ENCODE measurements at regions not wholly inside any gene's neighbourhood (a gene's known extent, or its start where the extent isn't known, plus 50 kb on each side); places are given as distances from the start of the nearest gene placed in this dataset.
A peak's percentile ranks its signal among the peaks of the same experiment; 100 is the strongest.

DNA sequence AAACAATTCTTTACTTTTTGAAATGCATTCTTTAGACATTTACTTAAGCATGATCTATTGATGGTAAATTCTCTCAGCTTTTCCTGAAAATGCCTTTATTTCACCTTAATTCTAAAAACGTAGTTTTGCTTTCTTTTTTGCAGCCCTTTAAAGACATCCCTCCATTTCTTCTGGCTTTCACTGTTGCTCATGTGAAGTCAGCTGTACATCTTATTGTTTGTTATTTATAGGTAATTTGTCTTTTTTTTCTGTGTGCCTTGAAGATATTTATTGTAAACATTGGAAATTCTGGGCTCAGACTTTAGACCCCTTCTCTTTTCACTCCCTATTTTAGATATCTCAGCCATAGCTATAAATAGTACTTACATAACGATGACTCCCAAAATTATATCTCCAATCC, 70.4 kb downstream of the IFNG start:
- Mint-ChIP-seq H3K4me1 (peaks cover 0 to 14% (median 9%) of the 10 kb centered on the region in 3 donors), H3K36me3 (peaks cover 10 to 34% (median 14%) of the 10 kb centered on the region in 3 donors), H3K4me3 (no peak overlapping the region), H3K27ac (no peak overlapping the region), H3K27me3 (no peaks in the 10 kb centered on the region), H3K9me3 (peaks cover 2 to 16% (median 12%) of the 10 kb centered on the region in 5 donors)
- H3K27me3 ChIP-seq (ENCODE audit: insufficient read depth, low read length, poor library complexity, severe bottlenecking): no peaks in the 10 kb centered on the region
- H3K4me1 ChIP-seq (ENCODE audit: insufficient read depth, low read length): no peaks in the 10 kb centered on the region
- H3K36me3 ChIP-seq (ENCODE audit: insufficient read depth, low read length): no peaks in the 10 kb centered on the region
- ChIA-PET CTCF (interaction anchor here (1.2 kb wide), 1 partner anchor 25 kb away, joined by 3 read pairs; no protein-coding TSS in a partner anchor), POLR2A (no interaction called here)
- no peak overlapping the region for H3K4me3 ChIP-seq (ENCODE audit: low read length)
- H3K27ac ChIP-seq (ENCODE audit: low read depth, low read length): no peak overlapping the region
- no peaks in the 10 kb centered on the region for H3K9me3 ChIP-seq (ENCODE audit: low read length)
- no peak for DNase-seq

DNA sequence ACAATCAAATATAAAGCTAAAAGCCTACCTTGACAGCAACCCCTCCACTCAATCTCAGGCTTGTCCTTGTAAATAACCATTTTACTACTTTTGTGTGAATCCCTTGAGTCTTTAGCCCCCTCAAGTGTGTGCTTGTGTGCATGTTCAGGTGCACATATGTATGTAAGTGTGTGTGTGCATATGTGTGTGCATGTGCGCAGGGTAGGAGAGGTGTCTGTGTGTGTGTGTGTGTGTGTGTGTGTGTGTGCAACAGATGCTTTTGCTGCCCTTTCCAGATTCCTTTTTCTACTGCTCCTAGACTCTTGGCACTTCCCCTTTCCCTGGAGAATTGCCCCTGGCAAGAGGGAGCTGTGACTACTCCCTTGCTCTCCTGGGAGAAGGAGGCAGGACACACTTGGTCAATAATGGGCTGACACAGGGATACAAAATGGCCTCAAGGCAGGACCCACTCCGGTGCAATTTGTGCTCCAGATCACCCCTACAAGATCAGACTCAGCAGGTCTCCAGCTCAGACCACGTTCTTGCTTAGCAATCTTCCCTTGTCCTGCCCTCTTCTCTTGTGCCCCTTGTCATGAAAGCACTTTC, 73.4 kb downstream of the IFNG start:
- CTCF ChIA-PET: no interaction called here
- no peaks in the 10 kb centered on the region for H3K36me3 ChIP-seq (ENCODE audit: insufficient read depth, low read length)
- no peaks in the 10 kb centered on the region for H3K27me3 Mint-ChIP-seq
- H3K9me3 ChIP-seq (ENCODE audit: low read length): no peaks in the 10 kb centered on the region
- H3K27ac ChIP-seq (ENCODE audit: low read depth, low read length): no peak overlapping the region
- H3K27ac Mint-ChIP-seq: peak overlapping the region in 2 of 8 donors; percentile 28 to 41
- no peak for DNase-seq
- POLR2A ChIA-PET: no interaction called here
- peaks cover 4% of the 10 kb centered on the region for H3K4me1 ChIP-seq (ENCODE audit: insufficient read depth, low read length)
- peaks cover 5 to 8% (median 7%) of the 10 kb centered on the region in 3 donors for H3K4me1 Mint-ChIP-seq
- no peak overlapping the region for H3K4me3 Mint-ChIP-seq
- no peak overlapping the region for H3K4me3 ChIP-seq (ENCODE audit: low read length)
- H3K36me3 Mint-ChIP-seq: peaks cover 10 to 46% (median 22%) of the 10 kb centered on the region in 3 donors
- H3K27me3 ChIP-seq (ENCODE audit: insufficient read depth, low read length, poor library complexity, severe bottlenecking): no peaks in the 10 kb centered on the region
- H3K9me3 Mint-ChIP-seq: peaks cover 11 to 31% (median 22%) of the 10 kb centered on the region in 5 donors

DNA sequence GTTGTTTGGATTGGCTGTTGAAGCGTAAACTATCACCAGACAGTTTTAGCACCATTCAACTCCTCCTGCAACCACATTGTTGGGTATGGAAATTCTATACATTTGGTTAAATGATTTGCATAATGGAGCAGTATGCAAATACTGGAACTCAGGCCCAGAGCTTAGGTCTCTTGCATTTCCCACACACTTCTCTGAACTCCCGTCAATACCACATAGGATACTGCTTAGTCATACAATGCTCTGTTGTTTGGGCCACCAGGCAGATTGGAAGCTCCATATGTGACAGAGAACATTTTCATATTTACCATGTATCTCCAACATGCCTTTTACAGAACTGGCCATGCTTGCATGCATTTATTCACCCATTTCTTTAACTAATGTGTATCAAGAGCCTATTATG, 78.0 kb downstream of the IFNG start:
- peaks cover 9 to 22% (median 20%) of the 10 kb centered on the region in 5 donors for H3K9me3 Mint-ChIP-seq
- H3K4me1 ChIP-seq (ENCODE audit: insufficient read depth, low read length): peaks cover 21% of the 10 kb centered on the region
- peak overlapping the region in 1 of 8 donors; percentile 40 for H3K27ac Mint-ChIP-seq
- H3K4me1 Mint-ChIP-seq: peaks cover 28 to 47% (median 45%) of the 10 kb centered on the region in 3 donors
- peaks cover 5 to 21% (median 15%) of the 10 kb centered on the region in 3 donors for H3K36me3 Mint-ChIP-seq
- no peaks in the 10 kb centered on the region for H3K36me3 ChIP-seq (ENCODE audit: insufficient read depth, low read length)
- no peak overlapping the region for H3K4me3 Mint-ChIP-seq
- ChIA-PET POLR2A (interaction anchor here (0.6 kb wide), 1 partner anchor 1086 kb away, joined by 6 read pairs; no protein-coding TSS in a partner anchor), CTCF (interaction anchor here (0.9 to 1.1 kb wide), 2 partner anchors 12 to 98 kb away, joined by 3 read pairs; no protein-coding TSS in a partner anchor)
- peaks cover 0 to 1% of the 10 kb centered on the region in 2 donors for H3K27me3 Mint-ChIP-seq
- H3K27ac ChIP-seq (ENCODE audit: low read depth, low read length): no peak overlapping the region
- H3K9me3 ChIP-seq (ENCODE audit: low read length): no peaks in the 10 kb centered on the region
- H3K27me3 ChIP-seq (ENCODE audit: insufficient read depth, low read length, poor library complexity, severe bottlenecking): no peaks in the 10 kb centered on the region
- no peak overlapping the region for H3K4me3 ChIP-seq (ENCODE audit: low read length)
- DNase-seq: no peak

DNA sequence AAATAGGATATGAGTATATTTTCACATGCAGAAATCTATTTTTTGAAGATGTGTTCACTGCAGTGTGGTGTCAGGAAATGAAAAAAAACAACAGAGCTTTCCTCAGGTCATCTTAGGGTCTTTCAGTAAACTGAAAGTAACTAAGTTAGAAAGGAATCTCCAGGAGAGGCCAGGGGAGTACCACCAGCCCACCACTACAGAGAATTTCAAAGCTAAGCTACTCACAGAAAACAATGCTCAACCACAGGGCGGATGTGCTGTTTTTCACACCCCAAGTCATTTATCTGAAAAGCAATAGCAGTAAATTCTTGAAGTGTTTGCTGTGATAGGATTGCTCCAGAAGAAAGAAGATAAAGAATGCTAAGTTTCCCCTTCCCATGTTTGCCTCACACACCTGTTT, 79.0 kb downstream of the IFNG start:
- H3K4me3 Mint-ChIP-seq: peak overlapping the region in 6 of 7 donors; percentile 35 to 68 (median 64)
- peak overlapping the region in 5 of 8 donors; percentile 2 to 45 (median 9) for H3K27ac Mint-ChIP-seq
- POLR2A ChIA-PET: interaction anchor here (0.7 to 1.0 kb wide), 2 partner anchors 78 to 109 kb away, joined by 3 read pairs; no protein-coding TSS in a partner anchor

DNA sequence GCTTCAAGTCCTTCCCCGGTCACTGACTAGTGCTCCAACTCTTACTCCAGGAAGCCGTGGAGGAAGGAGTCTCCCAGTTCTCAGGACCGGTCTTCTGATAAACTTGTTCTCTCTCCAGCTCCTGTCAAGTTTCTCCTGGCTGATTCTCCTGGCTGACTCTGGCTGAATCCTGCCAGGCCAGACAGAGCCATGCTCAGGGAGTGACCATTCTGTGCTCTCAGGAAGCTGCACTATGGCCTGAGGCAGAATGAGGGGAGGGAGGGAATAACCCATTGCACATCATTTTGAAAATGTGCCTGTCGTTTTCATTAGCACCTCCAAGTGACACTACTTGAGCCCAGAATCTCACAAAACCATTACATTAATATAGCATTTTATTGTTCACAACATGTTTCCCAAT, 80.8 kb downstream of the IFNG start:
- H3K9me3 Mint-ChIP-seq: peaks cover 9 to 14% (median 13%) of the 10 kb centered on the region in 5 donors
- Histone ChIP-seq H3K4me1 (ENCODE audit: insufficient read depth, low read length) (peaks cover 21% of the 10 kb centered on the region), H3K27me3 (ENCODE audit: insufficient read depth, low read length, poor library complexity, severe bottlenecking) (no peaks in the 10 kb centered on the region), H3K9me3 (ENCODE audit: low read length) (no peaks in the 10 kb centered on the region), H3K36me3 (ENCODE audit: insufficient read depth, low read length) (no peaks in the 10 kb centered on the region), H3K27ac (ENCODE audit: low read depth, low read length) (no peak overlapping the region), H3K4me3 (ENCODE audit: low read length) (no peak overlapping the region)
- CTCF ChIA-PET: interaction anchor here (1.2 to 2.4 kb wide), 2 partner anchors 56 to 80 kb away, joined by 3 to 8 read pairs; no protein-coding TSS in a partner anchor
- DNase-seq: no peak
- POLR2A ChIA-PET: no interaction called here
- peak overlapping the region in 2 of 8 donors; percentile 46 to 48 for H3K27ac Mint-ChIP-seq
- H3K27me3 Mint-ChIP-seq: peaks cover 0 to 1% of the 10 kb centered on the region in 2 donors
- H3K4me1 Mint-ChIP-seq: peaks cover 32 to 59% (median 53%) of the 10 kb centered on the region in 3 donors
- H3K4me3 Mint-ChIP-seq: peak overlapping the region in 1 of 7 donors; percentile 55
- peaks cover 4 to 15% (median 15%) of the 10 kb centered on the region in 3 donors for H3K36me3 Mint-ChIP-seq

More for the DNA sequence above, 79.0 kb downstream of the IFNG start:
- Mint-ChIP-seq H3K9me3 (peaks cover 9 to 22% (median 20%) of the 10 kb centered on the region in 5 donors), H3K36me3 (peaks cover 7 to 21% (median 18%) of the 10 kb centered on the region in 3 donors), H3K4me1 (peaks cover 28 to 47% (median 45%) of the 10 kb centered on the region in 3 donors), H3K27me3 (peaks cover 0 to 1% of the 10 kb centered on the region in 2 donors)
- peaks cover 21% of the 10 kb centered on the region for H3K4me1 ChIP-seq (ENCODE audit: insufficient read depth, low read length)
- CTCF ChIA-PET: interaction anchor here (1.0 to 1.1 kb wide), 3 partner anchors 13 to 78 kb away, joined by 3 read pairs; no protein-coding TSS in a partner anchor
- H3K4me3 ChIP-seq (ENCODE audit: low read length): no peak overlapping the region
- no peak overlapping the region for H3K27ac ChIP-seq (ENCODE audit: low read depth, low read length)
- H3K36me3 ChIP-seq (ENCODE audit: insufficient read depth, low read length): no peaks in the 10 kb centered on the region
- DNase-seq: peak; percentile 7 to 65 (median 41)
- no peaks in the 10 kb centered on the region for H3K27me3 ChIP-seq (ENCODE audit: insufficient read depth, low read length, poor library complexity, severe bottlenecking)
- H3K9me3 ChIP-seq (ENCODE audit: low read length): no peaks in the 10 kb centered on the region

DNA sequence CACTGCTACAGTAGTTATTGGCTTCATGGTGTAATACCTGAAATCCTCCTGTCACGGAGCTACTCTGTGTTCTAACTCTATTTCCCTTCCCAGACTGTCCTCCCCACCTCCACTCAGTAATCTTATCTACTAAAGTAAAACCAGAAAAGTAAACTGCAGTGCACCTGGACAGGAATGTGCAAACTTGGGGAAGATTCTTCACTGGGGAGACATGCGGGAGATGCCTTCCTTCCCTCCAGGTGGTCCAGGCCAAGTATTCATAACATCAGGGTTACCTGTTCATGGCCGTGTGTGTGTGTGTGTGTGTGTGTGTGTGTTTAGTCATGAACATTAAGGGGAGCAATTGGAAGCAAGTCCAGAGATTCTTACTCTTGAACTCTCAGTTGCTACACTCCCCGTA, 84.1 kb downstream of the IFNG start:
- H3K9me3 Mint-ChIP-seq: no peaks in the 10 kb centered on the region
- H3K36me3 ChIP-seq (ENCODE audit: insufficient read depth, low read length): no peaks in the 10 kb centered on the region
- H3K4me3 ChIP-seq (ENCODE audit: low read length): no peak overlapping the region
- ChIA-PET POLR2A (no interaction called here), CTCF (interaction anchor here (2.3 kb wide), 1 partner anchor 38 kb away, joined by 5 read pairs; no protein-coding TSS in a partner anchor)
- no peak overlapping the region for H3K27ac Mint-ChIP-seq
- DNase-seq: no peak
- H3K4me3 Mint-ChIP-seq: no peak overlapping the region
- H3K27me3 Mint-ChIP-seq: no peaks in the 10 kb centered on the region
- H3K27me3 ChIP-seq (ENCODE audit: insufficient read depth, low read length, poor library complexity, severe bottlenecking): no peaks in the 10 kb centered on the region
- H3K9me3 ChIP-seq (ENCODE audit: low read length): no peaks in the 10 kb centered on the region
- no peak overlapping the region for H3K27ac ChIP-seq (ENCODE audit: low read depth, low read length)
- H3K36me3 Mint-ChIP-seq: peaks cover 0 to 4% (median 4%) of the 10 kb centered on the region in 3 donors
- peaks cover 11% of the 10 kb centered on the region for H3K4me1 ChIP-seq (ENCODE audit: insufficient read depth, low read length)
- peaks cover 24 to 48% (median 44%) of the 10 kb centered on the region in 3 donors for H3K4me1 Mint-ChIP-seq

DNA sequence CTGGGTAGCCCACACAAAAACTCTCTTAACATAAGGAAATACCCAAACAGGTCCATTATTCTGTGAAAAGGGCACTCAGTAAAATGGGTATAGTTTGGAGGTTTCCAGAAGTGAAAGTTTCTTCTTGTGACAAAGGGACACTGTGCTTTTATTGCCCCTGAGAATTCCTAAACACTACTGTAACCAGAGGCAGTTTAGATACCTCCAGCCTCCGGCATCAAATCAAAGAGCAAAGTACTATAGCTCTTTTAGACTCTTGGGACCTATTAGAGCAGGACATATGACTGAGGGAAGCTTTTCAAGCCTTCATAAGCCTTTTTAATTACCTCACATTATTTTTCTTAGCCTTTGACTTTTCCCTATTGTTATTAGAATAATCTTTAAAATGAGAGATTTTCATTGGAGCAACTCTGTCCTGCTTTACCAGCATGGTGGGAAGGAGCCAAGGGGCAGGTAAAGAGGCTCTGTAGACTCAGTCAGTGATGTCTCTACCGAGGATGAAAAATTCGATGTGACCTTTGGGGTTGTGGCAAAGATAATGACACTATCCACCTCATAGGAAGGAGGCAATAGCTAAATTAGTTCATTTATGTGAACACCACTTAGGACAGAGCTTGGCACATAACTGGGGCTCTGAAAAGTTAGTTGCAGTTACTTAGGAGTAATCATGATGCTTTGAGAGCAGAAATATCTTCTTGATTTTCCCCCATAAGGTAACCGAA, 85.1 kb downstream of the IFNG start:
- H3K36me3 ChIP-seq (ENCODE audit: insufficient read depth, low read length): no peaks in the 10 kb centered on the region
- H3K4me3 ChIP-seq (ENCODE audit: low read length): no peak overlapping the region
- Mint-ChIP-seq H3K9me3 (no peaks in the 10 kb centered on the region), H3K4me1 (peaks cover 19 to 49% (median 38%) of the 10 kb centered on the region in 3 donors), H3K27ac (peak overlapping the region in 1 of 8 donors; percentile 40), H3K27me3 (no peaks in the 10 kb centered on the region), H3K36me3 (peaks cover under 1 to 4% (median 4%) of the 10 kb centered on the region in 3 donors), H3K4me3 (no peak overlapping the region)
- POLR2A ChIA-PET: no interaction called here
- no peak overlapping the region for H3K27ac ChIP-seq (ENCODE audit: low read depth, low read length)
- no peak for DNase-seq
- H3K9me3 ChIP-seq (ENCODE audit: low read length): no peaks in the 10 kb centered on the region
- no peaks in the 10 kb centered on the region for H3K27me3 ChIP-seq (ENCODE audit: insufficient read depth, low read length, poor library complexity, severe bottlenecking)
- CTCF ChIA-PET: interaction anchor here (2.3 kb wide), 1 partner anchor 39 kb away, joined by 5 read pairs; no protein-coding TSS in a partner anchor
- H3K4me1 ChIP-seq (ENCODE audit: insufficient read depth, low read length): peaks cover 1% of the 10 kb centered on the region
